Activated CD8-positive, alpha-beta memory T cell treated with anti-CD3 and anti-CD28 coated beads for 36 hours (primary cell): ENCODE measurements at regions not wholly inside any gene's neighbourhood (a gene's known extent, or its start where the extent isn't known, plus 50 kb on each side); places are given as distances from the start of the nearest gene placed in this dataset.
"Not testable (repeated sequence)": the region's sequence is repeated elsewhere in the genome, so short reads cannot be mapped to it uniquely, and the experiment has no call there.

Experiments
- CTCF ChIA-PET: fragments of 350-600 bp; sonication (Branson Sonifier 250); formaldehyde crosslinking; loops from one replicate; lab custom pipeline; 2021; ENCODE audit warnings: antibody characterized with exemption; lab: Charles Lee
- POLR2A ChIA-PET: fragments of 350-600 bp; sonication (Branson Sonifier 250); formaldehyde crosslinking; loops from one replicate; lab custom pipeline; 2021; ENCODE audit warnings: antibody characterized with exemption; lab: Charles Lee

GRCh38 chr17:20681746-20682722, 102.5 kb downstream of the CDRT15L2 start:
- POLR2A ChIA-PET, CTCF ChIA-PET: not testable (repeated sequence)

- CTCF ChIA-PET, POLR2A ChIA-PET: not testable (repeated sequence)
These were observed 104.2 kb downstream of the CDRT15L2 start for GRCh38 chr17:20683651-20684229.

GRCh38 chr17:20684975-20685374, 105.5 kb downstream of the CDRT15L2 start:
- POLR2A ChIA-PET, CTCF ChIA-PET: not testable (repeated sequence)

- CTCF ChIA-PET, result not testable (repeated sequence)
These were observed 108.1 kb downstream of the CDRT15L2 start for GRCh38 chr17:20687584-20687983.

GRCh38 chr17:20689170-20689749, 109.7 kb downstream of the CDRT15L2 start:
- POLR2A ChIA-PET, CTCF ChIA-PET: not testable (repeated sequence)

More at GRCh38 chr17:20687584-20687983, 108.1 kb downstream of the CDRT15L2 start:
- POLR2A ChIA-PET, result not testable (repeated sequence)

- POLR2A ChIA-PET, CTCF ChIA-PET: not testable (repeated sequence)
These were observed 113.2 kb downstream of the CDRT15L2 start for GRCh38 chr17:20692706-20693105.

GRCh38 chr17:20695871-20696270, 116.3 kb downstream of the CDRT15L2 start:
- CTCF ChIA-PET, POLR2A ChIA-PET: not testable (repeated sequence)

GRCh38 chr17:20698463-20699206, 119.1 kb downstream of the CDRT15L2 start:
- CTCF ChIA-PET, POLR2A ChIA-PET: not testable (repeated sequence)

- POLR2A ChIA-PET, CTCF ChIA-PET: not testable (repeated sequence)
These were observed 121.0 kb downstream of the CDRT15L2 start for GRCh38 chr17:20700528-20700927.

- POLR2A ChIA-PET, CTCF ChIA-PET: not testable (repeated sequence)
These were observed 121.8 kb downstream of the CDRT15L2 start for GRCh38 chr17:20701366-20701765.

GRCh38 chr17:20702692-20703091, 123.2 kb downstream of the CDRT15L2 start:
- ChIA-PET CTCF (no interaction called here), POLR2A (no interaction called here)

GRCh38 chr17:20703781-20704180, 124.3 kb downstream of the CDRT15L2 start:
- POLR2A ChIA-PET, result no interaction called here
- CTCF ChIA-PET, result no interaction called here

GRCh38 chr17:20705186-20705585, 125.7 kb downstream of the CDRT15L2 start:
- CTCF ChIA-PET, POLR2A ChIA-PET: not testable (repeated sequence)

- CTCF ChIA-PET, result no interaction called here
- POLR2A ChIA-PET, result no interaction called here
These were observed 127.3 kb downstream of the CDRT15L2 start for GRCh38 chr17:20706751-20707373.

- POLR2A ChIA-PET, CTCF ChIA-PET: not testable (repeated sequence)
These were observed 129.3 kb downstream of the CDRT15L2 start for GRCh38 chr17:20708821-20709220.

- POLR2A ChIA-PET, result not testable (repeated sequence)
These were observed 137.0 kb downstream of the CDRT15L2 start for GRCh38 chr17:20716481-20716880.

GRCh38 chr17:20721171-20721570, 141.6 kb downstream of the CDRT15L2 start:
- CTCF ChIA-PET, result no interaction called here
- POLR2A ChIA-PET, result no interaction called here

More at GRCh38 chr17:20716481-20716880, 137.0 kb downstream of the CDRT15L2 start:
- CTCF ChIA-PET, result not testable (repeated sequence)

GRCh38 chr17:20724391-20724790, 144.9 kb downstream of the CDRT15L2 start:
- CTCF ChIA-PET, POLR2A ChIA-PET: not testable (repeated sequence)

- POLR2A ChIA-PET, CTCF ChIA-PET: not testable (repeated sequence)
These were observed 147.7 kb downstream of the CDRT15L2 start for GRCh38 chr17:20727201-20727600.
